ENCODE measurements at regions not wholly inside any gene's neighbourhood (a gene's known extent, or its start where the extent isn't known, plus 50 kb on each side); places are given as distances from the start of the nearest gene placed in this dataset.
"Not testable (repeated sequence)": the region's sequence is repeated elsewhere in the genome, so short reads cannot be mapped to it uniquely, and the experiment has no call there.

- no peak for DNase-seq
Observed at GRCh38 chr7:156021471-156021870, 209.2 kb upstream of the SHH start.

- DNase-seq = no peak
Observed at GRCh38 chr7:156020566-156020965, 208.3 kb upstream of the SHH start.

GRCh38 chr7:156019776-156020565 lies 207.7 kb upstream of the SHH start:
- no peak for DNase-seq

GRCh38 chr7:156019308-156019707 lies 207.0 kb upstream of the SHH start:
- no peak for DNase-seq

GRCh38 chr7:156017916-156018700 lies 205.8 kb upstream of the SHH start:
- no peak for DNase-seq

GRCh38 chr7:156017431-156017830 lies 205.2 kb upstream of the SHH start:
- DNase-seq = no peak

GRCh38 chr7:156015237-156016020 lies 203.2 kb upstream of the SHH start:
- DNase-seq = no peak

- DNase-seq = no peak
Observed at GRCh38 chr7:156014808-156015207, 202.5 kb upstream of the SHH start.

- DNase-seq = no peak
Observed at GRCh38 chr7:156014201-156014600, 201.9 kb upstream of the SHH start.

- no peak for DNase-seq
Observed at GRCh38 chr7:156012412-156012811, 200.1 kb upstream of the SHH start.

- no peak for DNase-seq
Observed at GRCh38 chr7:156009569-156009968, 197.3 kb upstream of the SHH start.

GRCh38 chr7:156006876-156007275 lies 194.6 kb upstream of the SHH start:
- DNase-seq = not testable (repeated sequence)

- DNase-seq = no peak
Observed at GRCh38 chr7:156006024-156006423, 193.8 kb upstream of the SHH start.

- DNase-seq = no peak
Observed at GRCh38 chr7:156005202-156005691, 193.0 kb upstream of the SHH start.

GRCh38 chr7:156004265-156005201 lies 192.3 kb upstream of the SHH start:
- DNase-seq = no peak

- no peak for DNase-seq
Observed at GRCh38 chr7:156003220-156004162, 191.2 kb upstream of the SHH start.

- no peak for DNase-seq
Observed at GRCh38 chr7:156002362-156003066, 190.3 kb upstream of the SHH start.

- no peak for DNase-seq
Observed at GRCh38 chr7:156001496-156002260, 189.4 kb upstream of the SHH start.

- no peak for DNase-seq
Observed at GRCh38 chr7:156000601-156001396, 188.5 kb upstream of the SHH start.

Data from activated CD4-positive, alpha-beta T cell treated with anti-CD3 and anti-CD28 coated beads, Interleukin-2, amount 50 U/mL, for 16 hours (primary cell).